Right lobe of liver (tissue), 4 donors: ENCODE measurements at regions not wholly inside any gene's neighbourhood (a gene's known extent, or its start where the extent isn't known, plus 50 kb on each side); places are given as distances from the start of the nearest gene placed in this dataset.

ENCODE experiments used
- POLR2A ChIP-seq: fragments of 450-650 bp; IDR thresholded peaks from one replicate; pipeline ENCODE4 v1.6.1; 2017; ENCODE audit warnings: antibody characterized with exemption, mild to moderate bottlenecking
- TF ChIP-seq, protein P1 (sequence below), 4 donors: fragments of 200-600 bp in 3 of 4; fragments of 450-650 bp in 1 of 4; IDR thresholded peaks; one replicate each; pipeline versions ENCODE4 v1.5.1 to v1.8.0; 2016 to 2022; ENCODE audit warnings: antibody characterized with exemption in 4 of 4, mild to moderate bottlenecking in 2 of 4
- donor health status: DM: no; HTN: no; CAD: no.
- donor health status: DM: no; HTN: no; CAD: no.
- donor health status: DM: no; HTN: yes; CAD: no.

DNA sequence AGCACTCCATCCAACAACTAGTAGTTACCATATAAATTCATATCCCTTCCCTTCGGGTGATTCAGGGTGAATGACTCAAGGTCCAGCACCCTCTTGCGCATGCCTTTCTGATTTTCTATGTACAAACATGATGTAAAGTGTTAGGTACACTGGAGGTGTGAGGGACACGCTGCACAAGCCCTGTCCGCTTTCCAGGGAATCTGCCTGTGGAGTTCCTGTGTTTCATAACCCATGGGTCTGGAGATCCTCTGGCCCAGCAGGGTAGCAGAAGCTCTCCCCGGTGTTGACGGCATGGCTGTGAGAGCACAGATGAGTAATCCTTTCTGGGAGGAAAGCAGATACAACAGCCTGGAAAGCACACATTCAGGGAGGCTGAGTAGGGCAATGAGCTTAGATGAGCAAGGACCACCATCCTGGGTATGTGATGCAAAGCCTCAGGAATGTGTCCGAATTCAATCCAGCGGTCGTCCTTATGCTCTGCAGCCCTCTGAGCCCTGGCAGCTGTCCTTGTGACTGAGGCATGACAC is 142.9 kb upstream of the TP63 start:
- TF ChIP-seq POLR2A = no peak
- TF ChIP-seq, protein P1, sequence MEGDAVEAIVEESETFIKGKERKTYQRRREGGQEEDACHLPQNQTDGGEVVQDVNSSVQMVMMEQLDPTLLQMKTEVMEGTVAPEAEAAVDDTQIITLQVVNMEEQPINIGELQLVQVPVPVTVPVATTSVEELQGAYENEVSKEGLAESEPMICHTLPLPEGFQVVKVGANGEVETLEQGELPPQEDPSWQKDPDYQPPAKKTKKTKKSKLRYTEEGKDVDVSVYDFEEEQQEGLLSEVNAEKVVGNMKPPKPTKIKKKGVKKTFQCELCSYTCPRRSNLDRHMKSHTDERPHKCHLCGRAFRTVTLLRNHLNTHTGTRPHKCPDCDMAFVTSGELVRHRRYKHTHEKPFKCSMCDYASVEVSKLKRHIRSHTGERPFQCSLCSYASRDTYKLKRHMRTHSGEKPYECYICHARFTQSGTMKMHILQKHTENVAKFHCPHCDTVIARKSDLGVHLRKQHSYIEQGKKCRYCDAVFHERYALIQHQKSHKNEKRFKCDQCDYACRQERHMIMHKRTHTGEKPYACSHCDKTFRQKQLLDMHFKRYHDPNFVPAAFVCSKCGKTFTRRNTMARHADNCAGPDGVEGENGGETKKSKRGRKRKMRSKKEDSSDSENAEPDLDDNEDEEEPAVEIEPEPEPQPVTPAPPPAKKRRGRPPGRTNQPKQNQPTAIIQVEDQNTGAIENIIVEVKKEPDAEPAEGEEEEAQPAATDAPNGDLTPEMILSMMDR (IDR thresholded peaks at IDR 0.05) = no peak
